8988T (cell line): ENCODE measurements at regions not wholly inside any gene's neighbourhood (a gene's known extent, or its start where the extent isn't known, plus 50 kb on each side); places are given as distances from the start of the nearest gene placed in this dataset.

Experiments used
- DNase-seq: peaks from one replicate; pipeline ENCODE4 v3.0.0; 2011

GRCh38 chr17:5635949-5636348, 51.6 kb upstream of the NLRP1 start:
- no peak for DNase-seq

DNA sequence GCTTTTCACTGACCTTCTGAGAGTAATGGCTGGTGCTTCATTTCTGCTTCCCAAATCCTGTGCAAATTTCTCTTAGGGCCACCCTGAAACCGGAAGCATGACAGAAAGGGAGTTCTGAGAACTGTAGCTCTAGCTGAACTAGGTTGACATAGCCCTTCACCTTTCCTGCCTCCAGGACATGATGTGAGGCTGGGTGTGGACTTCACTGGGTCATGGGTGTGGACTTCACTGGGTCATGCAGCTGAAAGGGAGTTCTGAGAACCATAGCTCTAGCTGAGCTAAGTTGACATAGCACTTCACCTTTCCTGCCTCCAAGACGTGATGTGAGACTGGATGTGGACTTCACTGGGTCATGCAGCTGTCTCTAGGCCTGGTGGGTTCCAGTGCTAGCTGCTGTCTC, 54.3 kb upstream of the NLRP1 start:
- DNase-seq: no peak

DNA sequence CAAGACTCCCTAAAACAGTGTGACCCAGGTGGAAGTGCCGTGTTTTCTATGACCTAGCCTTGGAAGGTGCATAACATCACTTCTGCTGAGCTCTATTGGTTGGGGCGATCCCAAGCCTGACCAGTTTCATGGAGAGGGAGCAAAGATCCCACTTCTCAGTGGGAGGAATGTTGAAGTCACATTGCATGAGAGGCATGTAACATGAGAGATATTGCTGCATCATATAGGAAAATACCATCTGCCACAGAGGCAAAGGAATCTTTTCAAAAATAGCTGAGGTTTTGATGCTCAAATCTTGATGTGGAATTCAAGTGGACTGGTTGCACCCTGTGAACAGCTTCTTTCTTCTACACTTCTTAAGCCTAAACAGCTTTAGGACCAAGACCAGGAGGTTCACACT, 56.4 kb upstream of the NLRP1 start:
- no peak for DNase-seq

DNA sequence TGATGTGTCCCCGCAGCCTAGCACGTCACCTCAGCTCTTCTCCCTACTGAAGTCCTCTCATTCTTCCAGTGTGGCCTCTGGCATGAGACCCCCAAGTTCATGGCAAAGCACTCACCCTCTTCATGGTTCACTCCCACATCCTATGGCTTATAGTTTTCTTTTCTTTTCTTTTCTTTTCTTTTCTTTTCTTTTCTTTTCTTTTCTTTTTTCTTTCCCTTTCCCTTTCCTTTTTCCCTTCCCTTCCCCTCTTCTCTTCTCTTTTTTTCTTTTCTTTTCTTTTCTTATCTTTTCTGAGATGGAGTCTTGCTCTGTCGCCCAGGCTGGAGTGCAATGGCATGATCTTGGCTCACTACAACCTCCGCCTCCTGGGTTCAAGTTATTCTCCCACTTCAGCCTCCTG, 58.4 kb upstream of the NLRP1 start:
- no peak for DNase-seq

DNA sequence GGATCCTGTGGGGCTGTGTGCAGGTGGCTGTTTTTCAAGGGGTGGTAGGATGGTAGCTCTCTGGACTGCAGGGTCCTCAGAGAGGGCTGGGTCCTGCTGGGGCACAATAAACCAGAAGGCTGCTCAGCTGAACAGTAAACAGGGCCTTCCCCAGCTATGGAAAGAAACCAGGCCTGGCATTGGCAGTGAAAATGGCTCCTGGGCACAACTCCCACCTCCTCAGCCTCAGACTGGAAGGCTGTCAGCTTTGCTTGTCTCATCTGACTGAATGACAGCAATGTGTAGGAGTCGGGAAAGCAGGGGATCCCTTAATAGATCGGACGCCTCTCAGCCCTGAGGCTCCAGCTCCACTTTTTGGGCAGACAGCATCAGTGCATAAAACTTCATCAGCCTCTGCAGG, 59.8 kb upstream of the NLRP1 start:
- no peak for DNase-seq

- DNase-seq: no peak
These were observed 67.0 kb upstream of the NLRP1 start for GRCh38 chr17:5651348-5651747.

DNA sequence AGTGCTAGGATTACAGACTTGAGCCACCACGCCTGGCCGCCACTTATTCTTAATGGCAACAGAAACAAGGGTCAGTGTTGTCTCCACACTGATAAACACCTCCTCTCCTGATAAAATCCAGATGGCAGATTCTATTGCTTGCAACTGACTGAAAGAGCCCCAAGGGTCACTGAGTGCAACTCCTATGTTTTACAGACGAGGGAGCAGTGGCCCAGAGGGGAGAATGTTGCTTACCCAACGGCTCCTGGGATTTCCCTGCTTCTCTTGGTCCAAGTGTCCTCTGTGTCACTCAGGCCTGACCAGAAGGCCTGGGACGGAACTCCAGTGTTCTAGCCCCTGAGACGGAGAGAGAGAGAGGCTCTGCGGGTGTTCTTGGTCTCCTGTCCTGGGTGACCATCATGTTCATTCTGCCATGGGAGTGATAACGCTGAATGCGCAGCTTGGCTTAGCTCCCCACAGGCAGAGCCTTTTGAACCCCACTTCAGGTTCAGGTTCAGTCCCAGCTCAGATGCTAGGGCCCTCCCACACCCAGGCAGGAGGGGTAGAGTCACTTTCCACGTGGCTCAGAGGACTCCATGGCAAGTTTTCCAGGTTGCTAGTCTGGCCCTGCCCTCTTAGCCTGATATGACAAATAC, 77.3 kb upstream of the NLRP1 start:
- DNase-seq: no peak

GRCh38 chr17:5662409-5663085, 78.2 kb upstream of the NLRP1 start:
- DNase-seq: no peak

DNA sequence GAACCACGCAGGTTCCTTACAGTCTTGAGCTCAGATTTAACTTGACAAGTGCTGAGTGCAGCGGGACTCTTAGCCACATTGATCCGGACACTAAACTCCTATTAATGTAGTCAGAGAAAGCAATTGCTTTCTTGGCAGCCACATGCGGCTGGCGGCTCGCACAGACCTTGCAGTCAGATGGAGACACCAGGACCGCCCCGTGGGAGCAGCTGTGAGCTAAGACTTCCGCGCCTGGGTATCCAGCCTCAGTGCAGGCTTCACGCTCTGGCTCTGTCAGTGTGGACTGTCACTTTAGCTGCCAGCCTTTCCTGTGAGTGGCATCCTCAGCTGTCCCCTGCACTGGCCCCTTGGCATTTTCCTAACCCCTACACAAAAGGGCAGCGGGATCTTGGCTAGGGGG, 80.9 kb upstream of the NLRP1 start:
- DNase-seq: no peak

DNA sequence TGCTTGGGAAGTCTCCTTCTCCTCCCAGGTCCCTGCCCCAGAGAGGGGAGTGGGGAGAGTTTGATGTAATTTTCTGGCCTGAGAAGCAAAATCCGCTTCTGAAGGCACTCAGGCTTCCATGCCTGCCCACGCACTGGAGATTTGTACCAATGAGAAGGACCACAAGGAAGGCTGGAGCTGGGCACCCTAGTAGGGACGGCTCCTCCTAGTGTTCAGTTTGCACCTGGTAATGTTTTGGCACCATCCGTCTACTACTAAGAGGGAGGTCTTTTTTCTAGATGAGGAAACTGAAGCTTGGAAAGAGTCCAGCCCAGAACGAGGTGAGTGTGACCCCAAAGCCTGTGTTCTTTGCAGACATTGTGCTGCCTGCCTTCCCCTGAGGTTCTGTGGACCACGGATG, 83.6 kb upstream of the NLRP1 start:
- DNase-seq: no peak

- no peak for DNase-seq
These were observed 84.3 kb upstream of the NLRP1 start for GRCh38 chr17:5668557-5669138.

DNA sequence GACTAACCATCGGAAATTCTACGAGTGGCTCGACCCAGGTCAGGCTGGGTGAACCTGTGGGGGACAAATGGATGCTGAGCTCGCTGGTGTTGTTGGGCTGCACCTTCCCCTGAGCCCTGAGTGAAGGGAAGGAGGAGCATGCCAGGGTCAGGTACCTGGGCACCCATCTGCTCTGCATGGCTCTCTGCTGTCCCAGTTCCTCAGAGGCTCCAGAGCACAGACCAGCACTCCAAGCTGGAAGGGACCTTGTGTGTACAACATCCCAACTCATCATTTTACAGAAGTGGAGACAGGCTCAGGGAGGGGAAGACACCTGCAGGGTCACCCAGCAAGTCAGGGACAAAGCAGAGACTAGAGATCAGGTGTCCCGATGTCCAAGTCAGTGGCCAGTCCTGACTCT, 84.9 kb upstream of the NLRP1 start:
- no peak for DNase-seq

DNA sequence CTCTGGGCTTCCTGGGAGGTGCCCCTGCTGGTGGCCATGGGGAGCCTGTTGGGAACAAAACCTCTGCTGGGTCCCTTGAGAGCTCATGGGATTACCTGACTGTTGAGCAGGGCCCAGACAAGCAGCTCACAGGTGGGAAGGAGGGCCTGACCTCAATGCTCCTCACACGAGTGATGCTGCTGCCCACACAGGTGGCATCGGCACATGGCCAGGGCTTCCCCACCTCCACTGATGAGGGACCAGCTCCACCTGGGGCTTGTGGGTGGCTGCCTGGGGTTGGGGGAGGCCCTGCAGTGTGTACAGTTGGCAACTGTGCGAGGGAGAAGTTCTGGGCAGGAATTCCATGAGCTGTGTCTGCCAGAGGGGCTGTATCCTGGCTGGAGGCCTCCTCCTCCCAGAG, 87.8 kb upstream of the NLRP1 start:
- DNase-seq: no peak

DNA sequence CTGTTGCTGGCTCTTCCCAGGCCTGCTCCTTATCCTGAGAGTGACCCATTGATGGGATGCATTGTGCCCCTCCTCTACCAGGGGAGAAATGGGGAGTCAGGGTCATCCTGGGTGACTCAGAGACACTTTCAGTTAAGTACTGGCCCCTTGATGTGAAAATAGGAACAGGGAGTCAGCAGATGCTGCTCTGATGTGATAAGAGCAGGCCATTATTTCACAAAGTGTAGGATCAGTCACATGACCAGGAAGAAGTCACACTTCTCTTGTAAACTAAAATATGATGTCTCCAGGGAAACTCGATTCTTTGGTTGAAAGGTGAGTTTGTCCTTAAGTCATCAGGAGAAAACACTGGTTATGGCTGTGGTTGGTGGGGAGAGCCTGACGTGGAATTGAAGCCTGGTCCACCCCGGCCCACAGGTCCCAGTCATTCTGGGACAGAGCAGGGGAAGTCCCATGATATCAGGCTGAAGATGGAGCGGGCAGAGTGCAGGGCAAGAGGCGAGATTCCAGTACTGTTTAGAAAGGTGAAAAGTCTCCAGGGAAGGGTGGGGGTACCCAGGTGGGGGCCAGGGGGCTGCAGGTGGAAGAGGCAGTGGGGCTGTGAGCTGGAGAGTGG, 88.6 kb upstream of the NLRP1 start:
- no peak for DNase-seq

- DNase-seq: no peak
These were observed 91.5 kb upstream of the NLRP1 start for GRCh38 chr17:5675625-5676421.

DNA sequence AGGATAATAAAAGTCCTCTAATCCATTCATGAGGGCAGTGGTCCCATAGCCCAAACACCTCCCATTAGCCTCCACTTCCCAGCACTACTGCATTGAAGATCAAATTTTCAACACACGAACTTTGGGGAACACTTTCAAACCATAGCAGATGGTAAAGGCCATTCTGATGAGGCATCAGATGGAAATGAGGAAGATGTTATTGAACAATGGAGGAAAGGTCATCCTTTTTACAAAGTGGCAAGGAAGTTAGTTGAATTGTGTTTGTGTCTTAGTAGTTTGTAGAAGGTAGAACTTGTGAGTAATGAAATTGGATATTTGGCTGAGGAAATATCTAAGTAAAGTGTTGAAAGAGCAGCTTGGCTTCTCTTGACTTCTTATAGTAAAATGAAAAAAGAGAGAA, 93.3 kb upstream of the NLRP1 start:
- DNase-seq: no peak

- DNase-seq: no peak
These were observed 93.9 kb upstream of the NLRP1 start for GRCh38 chr17:5678171-5678570.

DNA sequence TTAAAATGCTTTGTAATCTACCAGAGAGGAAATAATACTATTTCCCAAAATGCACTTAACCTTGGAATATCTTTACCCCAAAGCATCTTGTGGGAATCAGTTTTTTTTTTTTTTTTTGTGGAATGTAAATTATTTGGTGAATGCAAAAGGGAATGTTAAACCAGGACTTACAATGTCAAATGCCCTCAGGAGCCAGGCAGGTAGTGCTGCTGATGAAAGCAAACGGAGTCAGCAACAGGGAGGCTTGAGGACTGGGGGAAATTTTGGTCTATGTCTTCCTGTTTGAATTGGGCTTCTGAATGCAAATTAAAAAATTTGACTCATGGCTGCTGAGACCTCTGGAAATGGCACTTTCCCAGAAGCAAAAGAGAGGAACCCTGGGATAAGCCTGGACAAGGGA, 96.5 kb upstream of the NLRP1 start:
- DNase-seq: no peak

DNA sequence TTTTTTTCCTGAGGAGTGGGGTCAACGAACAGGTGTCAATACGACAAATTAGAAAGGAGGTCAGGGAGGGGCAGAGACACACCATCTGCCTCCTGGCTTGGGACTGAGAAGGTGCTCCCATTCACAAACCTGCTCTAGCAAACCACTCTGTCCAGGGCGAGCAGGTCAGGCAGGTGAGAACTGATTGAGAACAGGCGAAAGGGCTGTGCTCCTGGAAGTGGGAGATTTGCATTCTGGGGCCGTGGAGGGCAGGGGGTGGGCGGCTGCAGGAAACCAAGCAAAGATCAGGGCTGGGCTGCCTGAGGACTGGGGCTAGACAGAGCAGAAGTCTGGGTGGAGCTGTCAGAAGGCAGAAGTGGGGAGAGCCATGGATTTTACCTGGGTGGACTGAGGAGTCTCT, 98.9 kb upstream of the NLRP1 start:
- no peak for DNase-seq

- DNase-seq: no peak
These were observed 101.8 kb upstream of the NLRP1 start for GRCh38 chr17:5686074-5686635.

- DNase-seq: no peak
These were observed 103.3 kb upstream of the NLRP1 start for GRCh38 chr17:5687646-5688045.

DNA sequence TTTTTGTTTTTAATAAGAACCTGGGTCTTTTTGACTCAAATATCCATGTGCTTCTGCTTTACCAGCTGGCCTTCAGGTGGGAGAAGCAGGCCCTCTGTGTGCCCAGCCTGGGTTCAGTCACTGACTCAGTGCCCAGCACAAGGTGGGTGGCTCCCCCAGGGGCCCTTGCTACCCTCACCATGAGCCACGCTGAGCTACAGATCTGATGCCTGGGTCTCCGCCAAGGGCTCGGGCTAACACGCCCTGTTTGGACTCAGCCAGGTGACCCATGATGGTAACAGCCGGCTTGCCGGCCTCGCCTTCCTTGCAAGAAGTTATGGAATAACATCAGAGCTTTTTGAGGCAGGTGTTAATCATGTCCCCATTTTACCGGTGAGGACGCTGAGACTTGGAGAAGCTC, 109.5 kb upstream of the NLRP1 start:
- no peak for DNase-seq

GRCh38 chr17:5694551-5694950, 110.2 kb upstream of the NLRP1 start:
- no peak for DNase-seq
